Kidney capillary endothelial cell (primary cell): ENCODE measurements at regions not wholly inside any gene's neighbourhood (a gene's known extent, or its start where the extent isn't known, plus 50 kb on each side); places are given as distances from the start of the nearest gene placed in this dataset.

Source experiments
- DNase-seq: peaks from one replicate; pipeline ENCODE4 v3.0.0-alpha.2; 2018; ENCODE audit warnings: low spot score

DNA sequence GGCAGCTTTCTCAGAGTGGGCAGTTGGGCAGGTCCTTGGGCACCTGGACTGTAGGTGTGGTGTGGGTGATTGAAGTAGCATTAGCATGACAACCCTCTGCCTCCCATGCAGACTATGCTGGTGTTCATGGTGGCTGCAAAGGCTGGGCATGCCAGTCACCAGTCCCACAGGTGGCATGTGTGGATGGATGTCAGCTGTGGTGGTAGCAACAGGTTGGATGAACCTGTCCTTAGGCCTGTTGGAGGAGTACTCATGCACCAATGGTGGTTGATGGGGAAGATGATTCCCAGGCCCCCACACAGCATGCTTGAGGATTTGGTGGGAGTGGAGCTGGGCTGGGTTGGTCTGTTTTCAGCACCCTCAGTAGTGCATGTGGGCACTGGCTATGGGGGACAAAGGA is 251.1 kb downstream of the PAX1 start:
- no peak for DNase-seq

DNA sequence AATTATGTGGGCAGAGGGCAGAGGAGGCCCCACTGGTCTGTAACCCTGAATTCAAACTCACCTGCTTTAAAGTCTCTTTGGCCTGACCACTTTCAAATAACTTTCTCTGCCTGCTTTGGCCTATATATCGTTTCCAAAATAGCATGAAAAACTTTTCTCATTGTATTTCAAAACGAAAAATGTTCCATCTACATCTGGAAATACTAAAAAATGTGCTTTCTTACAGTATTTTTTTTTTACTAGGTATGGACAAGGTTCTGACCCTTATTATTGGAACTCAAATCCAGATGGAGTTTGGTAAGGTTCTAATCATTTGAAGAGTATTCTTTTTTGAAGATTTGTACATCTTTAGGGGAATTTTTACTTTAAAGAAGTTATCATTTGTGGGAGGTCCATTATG is 241.9 kb downstream of the PAX1 start:
- DNase-seq: no peak

DNA sequence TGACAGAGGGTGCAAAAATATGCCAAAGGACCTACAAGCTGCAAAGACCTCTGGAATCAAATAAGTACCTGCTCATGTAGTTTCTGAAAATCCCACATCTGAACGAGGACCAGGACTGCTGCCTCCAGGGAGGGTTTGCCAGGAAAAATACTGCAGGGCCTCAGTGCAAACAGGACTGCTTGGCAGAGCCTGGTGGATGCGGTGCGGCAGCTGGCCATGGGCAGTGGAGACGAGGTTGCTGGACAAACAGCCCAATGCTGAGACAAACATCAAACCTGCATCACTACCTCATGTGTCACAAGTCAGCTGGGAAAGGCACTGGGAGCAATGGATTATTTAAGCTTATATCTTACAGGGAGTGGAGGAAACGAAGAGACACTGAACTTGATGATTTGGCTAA is 238.8 kb downstream of the PAX1 start:
- DNase-seq: no peak

DNA sequence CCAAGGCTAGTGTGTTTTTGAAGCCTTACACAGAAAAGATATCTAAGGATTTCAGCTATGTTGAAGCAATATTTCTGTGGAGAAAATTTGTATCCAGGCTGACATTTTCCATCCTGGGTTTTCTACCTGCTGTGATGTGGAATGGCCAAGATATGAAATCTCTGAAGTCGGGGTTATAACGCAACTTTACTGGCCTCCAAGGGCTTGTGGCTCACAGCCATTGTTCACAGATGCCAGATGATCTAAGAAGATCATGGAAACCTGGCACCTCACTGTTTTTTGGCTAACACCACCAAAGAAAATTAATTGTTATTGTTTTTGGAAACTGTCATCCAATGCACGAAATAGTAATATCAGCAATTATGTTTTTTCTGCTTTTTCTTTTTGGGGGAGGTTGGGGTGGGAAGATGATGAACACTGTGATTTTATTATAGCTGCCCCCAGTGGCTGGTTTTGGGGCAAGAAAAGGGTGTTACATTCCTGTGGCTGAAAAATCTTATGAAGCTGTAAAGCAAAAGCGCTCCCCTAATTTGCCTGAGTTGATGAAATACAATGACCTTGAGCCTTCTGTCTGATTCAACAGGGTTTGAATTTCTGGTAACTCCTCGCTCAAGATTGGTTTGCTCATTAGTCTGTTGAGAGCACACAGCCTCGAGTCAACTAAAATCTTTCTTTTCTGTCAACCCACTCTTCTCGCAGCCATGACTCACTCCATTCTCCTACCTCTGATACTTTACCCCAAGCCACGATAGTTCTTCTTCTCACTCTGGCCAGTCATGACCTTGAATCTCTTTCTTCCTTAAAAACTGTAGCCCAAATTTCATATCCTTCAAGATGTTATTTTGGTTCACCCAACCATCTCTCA is 236.7 kb downstream of the PAX1 start:
- DNase-seq: no peak

DNA sequence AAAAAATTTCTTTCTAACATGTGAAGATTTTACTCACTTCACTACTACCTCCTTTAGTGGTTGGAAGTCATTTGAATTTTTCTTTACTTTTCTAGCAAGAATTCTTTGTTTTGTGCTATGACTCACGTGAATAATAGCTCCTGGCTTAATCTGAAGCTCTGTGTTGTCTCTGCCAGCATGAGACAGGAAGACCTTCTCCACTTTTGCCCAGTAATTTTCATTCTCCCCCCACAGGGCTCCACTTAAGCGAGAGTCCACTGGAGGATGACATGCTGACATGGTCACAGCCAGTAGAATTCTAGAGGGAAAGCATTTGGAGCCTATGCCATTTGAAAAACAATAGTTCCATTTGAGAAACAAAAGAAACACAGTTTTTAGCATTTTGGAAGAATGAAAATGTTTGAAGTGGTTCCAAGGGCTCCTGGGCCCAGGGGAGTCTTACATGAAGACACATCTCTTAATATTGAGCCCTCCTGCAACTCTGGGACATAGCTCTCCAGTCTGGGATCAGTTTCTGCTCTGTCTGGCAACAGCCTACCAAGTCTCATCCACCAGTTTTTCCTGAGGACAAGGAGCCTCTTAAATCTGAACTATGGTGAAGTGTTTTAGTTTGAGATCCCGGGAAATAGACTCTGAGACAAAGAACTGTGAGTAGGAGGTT is 231.4 kb downstream of the PAX1 start:
- DNase-seq: no peak

DNA sequence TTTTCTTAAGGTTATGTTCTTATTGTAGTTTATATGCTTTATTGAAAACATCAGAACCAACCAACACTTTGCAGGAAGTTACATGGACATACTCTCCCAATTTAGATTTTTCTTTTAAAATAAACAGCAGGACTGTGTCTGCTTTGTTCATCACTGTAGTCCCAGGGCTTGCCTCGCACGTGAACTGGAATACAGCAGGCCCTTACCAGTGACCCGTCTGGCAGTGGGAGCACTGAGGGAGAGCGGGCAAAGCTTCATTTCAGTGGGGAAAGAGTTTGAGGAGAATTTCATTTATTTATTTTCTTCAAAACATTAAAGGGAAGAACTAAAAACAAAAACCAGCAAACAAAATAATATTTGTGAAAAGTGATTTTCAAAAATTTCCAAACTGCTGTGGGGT is 230.8 kb downstream of the PAX1 start:
- no peak for DNase-seq

DNA sequence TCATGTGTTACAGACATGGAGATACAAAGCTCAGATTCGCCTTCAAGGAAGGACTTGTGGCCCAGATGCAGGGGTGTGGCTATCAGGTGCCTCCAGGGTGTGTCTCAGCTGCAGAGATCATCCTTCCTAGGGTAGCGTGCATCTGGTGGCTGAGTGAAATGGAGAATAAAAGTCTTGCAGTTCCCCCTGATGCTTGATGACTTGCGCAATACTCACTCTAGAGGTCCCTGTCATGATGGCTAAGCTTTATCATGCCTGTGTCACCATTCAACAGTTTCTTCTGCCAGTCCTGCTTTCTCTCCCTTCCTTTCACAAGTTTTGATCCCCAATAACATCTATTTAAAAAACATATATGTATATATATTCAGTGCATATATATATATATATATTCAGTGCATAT is 228.1 kb downstream of the PAX1 start:
- no peak for DNase-seq

DNA sequence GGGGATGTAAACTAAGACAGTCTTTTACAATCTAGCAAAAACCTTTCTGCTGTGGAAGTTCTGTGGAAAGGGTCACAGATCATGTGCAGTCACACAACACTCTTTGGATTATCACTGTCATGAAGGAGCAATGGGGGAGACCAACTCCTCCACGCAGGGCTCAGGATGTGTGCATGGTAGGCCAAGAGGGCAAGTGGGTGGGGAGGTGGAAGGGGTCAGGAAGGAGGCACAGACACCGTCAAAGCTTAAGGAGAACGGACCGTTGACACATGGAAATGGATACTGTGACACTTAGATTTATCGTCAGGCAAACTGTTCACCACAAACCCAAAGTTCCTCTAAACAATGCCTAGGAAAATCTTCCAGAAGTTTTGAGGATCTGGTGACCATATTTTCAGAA is 215.8 kb downstream of the PAX1 start:
- DNase-seq: no peak

DNA sequence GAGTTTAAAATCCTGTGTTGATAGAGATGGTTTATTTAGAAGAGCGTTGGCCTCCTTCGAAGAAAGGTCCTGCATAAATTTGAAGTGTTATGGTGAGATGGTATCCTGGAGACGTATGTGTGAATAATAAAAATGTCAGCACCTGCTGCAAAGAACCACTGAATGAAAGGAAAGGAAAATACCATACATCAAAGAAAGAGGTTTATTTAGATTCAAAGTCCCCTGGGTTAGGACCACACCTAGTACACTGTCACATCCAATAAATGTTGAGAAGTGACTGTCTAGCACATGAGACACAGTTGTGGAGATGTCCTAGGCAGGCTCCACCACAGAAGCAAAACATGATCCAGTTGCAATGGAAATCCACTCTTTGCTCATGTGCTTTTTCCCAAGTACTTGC is 214.7 kb downstream of the PAX1 start:
- DNase-seq: no peak

DNA sequence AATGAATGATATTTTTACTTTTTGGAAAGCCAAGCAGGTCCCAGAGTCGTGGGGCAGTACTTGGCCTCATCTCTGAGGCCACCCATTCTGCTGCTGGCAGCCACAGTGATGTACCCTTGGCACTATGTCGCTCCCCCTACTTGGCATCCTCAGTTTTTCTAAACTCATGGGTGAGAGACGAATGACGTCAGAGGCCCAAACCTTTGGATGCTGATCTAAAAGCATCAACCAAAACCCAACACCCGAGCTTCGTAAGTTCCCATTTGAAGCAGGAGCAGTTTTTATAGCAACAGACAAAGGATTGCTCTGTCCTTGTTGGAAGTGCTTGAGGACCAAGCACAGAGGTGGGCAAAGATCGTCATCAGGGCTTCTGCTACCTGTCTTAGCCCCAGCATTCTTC is 212.9 kb downstream of the PAX1 start:
- DNase-seq: no peak

DNA sequence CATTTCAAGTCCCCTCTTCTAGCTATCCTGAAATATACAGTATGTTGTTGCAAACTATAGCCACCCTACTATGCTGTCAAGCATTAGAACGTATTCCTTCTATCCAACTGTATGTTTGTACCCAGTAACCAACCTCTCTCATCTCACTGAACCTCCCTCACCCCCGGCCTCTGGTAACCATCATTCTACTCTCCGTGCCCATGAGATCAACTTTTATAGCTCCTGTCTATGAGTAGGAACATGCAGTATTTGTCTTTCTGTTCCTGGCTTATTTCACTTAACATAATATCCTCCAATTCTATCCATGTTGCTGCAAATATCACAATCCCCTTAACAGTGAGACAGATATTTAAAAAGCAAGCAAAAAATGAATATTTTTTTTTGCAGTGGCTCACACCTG is 196.9 kb downstream of the PAX1 start:
- DNase-seq: no peak

DNA sequence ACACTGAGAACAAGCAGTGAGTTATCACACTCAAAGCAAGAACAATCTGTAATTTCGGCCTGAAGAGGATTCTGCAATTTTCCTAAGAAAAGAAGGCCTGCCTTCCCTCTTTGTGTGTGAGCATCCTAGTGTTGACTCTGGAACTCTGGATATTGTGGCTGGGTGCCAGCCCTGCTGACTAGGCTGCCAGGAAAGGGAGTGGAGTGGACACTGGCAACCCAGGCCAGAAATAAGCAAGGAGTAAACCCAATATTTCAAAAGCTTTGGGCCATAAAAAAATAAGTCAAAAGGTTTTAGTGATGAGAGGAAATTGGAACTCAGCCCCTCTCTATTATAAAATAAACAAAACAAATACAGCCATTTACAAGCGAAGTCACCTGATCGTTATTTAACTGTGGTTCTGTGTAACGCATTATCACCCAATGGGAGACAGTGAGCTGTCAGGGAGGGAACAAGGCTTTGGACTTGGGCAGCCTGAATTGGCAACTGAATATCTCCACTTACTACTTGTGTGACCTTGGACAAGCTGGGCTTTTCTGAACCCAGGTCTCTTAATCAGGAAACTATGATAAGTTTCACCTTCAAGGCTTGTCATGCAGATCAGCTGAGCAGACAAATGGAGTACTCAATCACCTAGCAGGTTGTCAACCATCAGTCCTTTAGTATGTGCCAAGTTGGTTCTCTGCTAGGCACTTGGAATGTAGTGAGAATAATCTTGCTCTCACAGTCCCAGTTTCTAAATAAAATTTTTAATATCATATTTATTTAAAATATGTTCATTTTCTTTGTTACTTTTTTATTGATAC is 196.2 kb downstream of the PAX1 start:
- no peak for DNase-seq

DNA sequence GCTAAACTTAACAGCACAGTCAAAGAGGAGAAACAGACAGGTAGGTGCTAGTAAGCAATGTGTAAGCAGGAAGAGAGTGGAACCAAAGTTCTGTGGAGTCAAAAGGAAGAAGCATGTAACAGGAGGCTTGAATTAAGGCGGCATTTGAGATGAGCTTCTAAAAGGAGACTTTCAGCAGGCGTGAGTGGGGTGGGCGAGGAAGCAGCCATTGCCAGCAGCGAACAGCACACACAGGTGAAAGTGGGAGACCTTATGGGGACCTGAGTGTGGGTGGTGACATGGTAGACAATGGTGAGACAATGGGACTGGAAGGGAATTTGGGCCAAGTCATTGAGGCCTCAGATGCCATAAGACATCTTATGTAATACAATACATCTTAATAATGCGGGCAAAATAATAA is 195.0 kb downstream of the PAX1 start:
- DNase-seq: no peak

DNA sequence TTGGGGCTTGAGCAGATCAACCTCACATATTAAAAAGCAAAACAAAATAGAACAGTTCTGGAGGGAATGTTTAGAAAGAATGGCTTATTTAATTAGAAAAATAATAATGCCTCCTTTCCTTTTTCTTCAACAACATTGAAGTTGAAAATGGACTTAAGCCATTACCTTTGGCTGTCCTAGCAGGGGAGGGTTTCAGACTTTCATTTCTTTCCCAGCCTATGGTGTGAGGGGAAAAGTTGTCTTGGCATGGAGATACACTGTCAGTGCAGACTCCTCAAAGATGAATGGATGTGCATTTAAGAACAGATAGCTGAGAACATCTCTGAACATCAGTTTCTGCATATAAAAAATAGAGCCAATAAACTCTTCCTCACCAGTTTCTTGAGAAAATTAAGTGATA is 169.5 kb downstream of the PAX1 start:
- no peak for DNase-seq

DNA sequence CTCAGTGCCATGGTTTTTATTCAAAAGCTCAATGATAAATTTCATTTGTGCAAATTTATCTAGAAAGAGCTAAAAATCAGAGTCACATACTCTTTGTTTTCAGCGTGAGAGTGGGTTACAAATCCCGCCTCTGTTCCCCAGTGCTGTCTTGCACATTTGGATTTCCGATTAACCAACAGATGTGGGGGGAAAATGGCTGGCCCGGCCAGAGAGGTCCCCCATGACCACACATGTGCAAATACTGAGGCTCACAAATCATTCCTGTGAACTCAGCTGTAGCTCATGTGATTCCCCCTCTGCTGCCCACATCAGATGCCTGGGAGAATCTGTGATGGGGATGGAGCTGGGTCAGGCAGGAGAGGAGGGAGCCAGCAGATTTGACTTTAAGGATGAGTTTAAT is 168.7 kb downstream of the PAX1 start:
- no peak for DNase-seq

DNA sequence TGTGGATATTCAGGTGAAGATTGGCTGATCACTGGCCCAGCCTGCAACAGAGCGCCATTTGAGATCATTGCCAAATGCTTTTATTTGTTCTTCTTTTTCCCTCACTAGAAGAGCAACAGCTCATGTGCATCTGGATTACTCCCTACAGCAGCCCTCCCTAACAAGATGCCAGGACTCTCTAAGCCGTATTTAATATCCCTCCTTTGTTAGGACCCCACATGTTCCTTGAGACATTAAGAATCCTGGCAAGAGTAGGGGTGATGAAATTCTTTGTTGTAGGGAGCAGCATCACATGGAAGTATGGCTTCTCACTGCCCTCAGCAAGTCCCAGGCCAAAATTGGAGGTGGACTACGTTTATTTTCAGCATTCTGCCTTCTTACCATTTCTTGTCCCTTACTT is 167.8 kb downstream of the PAX1 start:
- DNase-seq: no peak

DNA sequence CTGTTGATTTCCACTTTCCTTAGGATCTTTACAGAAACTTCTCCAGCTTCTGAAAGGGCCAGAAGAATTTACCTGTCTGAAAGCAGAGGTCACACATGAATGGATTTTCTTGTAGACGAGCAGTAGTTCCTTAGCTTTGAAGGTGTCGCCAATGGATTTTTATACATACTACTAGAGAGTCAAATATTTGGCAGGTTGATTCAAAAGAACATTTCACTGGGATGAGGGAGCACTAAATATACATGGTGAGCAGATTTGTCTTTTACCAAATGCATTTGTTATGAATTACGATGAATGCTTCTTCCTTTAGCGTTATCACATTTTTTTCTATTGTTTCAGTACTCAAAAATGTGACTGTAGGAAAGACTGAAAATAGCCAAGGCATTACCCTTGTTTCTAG is 162.3 kb downstream of the PAX1 start:
- DNase-seq: no peak

DNA sequence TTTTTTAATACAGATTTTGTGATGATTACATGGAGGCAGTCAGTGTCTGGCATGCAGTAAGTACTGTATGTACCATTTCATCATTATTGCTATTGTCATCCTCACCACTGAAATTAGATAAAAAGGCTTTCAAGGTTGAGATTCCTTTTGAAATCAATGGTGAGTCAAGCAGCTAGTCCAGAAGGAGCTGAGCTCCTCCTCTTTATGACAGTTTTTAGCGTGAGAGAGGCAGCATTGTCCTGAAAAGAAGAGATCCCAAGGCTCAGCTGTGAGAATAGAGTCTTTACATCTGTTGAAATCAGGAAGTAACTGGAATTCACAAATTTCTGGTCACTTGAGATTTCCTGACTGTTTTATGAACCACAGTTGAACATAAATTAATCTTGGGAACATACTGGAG is 161.9 kb downstream of the PAX1 start:
- DNase-seq: no peak

DNA sequence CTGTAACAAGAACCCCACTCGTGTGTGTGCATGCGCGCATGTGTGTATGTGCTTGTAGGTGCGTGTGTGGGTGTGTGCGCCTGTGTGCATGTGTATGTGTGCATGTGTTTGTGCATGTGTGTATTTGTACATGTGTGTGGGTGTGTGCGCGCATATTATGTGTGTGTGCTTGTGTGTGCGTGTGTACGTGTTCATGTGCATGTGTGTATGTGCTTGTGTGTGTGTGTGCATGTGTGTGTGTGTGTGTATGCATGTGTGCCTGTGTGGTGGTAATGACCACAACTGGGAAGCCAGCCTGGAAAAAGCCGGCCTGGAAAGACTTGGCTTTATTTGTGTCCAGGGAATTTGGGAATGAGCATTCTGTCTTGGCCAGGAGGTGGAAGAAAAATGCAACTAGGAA is 157.5 kb downstream of the PAX1 start:
- DNase-seq: no peak

DNA sequence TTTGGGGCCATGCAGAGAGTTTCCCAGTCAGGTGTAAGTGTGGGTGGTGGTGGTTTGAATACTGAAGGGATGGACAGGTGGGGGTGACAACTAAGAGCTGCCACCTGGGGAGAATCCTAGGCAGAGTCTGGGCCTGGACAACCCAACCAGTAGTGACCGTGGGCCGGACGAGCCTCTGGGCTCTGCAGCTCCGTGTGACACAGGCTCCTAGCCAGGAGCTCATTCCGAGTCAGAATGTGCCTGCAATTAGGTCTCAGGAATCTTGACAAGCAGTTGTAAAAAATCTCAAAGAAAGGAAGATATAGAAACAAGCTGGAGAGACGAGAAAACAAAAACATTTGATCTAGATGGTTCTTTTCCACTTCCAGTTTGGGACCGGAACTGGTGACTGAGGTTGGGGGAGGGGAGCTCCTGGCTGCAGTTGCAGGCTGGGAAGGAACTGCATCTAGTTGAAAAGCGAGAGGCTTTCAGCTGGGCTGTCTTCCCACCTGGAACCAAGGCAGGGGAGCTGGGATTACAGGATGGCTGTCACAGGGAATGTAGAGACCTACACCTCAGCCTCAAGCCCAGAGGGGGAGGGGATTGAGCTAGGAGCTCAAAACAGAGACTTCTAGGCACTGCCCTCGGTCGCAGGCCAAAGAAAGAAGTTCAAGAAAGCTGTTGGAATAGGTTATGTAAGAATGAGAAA is 156.9 kb downstream of the PAX1 start:
- DNase-seq: no peak

DNA sequence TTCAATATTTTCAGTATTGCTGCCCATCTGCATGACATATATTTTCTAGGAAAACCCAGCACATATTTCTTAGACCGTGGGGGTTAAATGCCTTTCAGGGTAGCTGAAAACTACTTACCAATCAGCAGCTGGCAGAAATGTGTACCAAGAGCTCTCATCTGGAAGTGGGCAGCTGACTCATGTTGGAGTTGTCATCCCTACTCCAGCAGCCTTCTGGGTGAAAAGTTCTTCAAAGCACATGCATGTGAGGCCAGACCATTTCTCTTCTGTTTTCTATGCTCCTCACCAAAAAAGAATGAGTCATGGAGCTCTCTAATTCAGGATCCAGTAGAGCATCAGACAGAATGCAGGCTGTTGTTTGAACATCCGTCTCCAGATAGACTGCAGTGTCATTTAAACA is 135.5 kb downstream of the PAX1 start:
- no peak for DNase-seq

DNA sequence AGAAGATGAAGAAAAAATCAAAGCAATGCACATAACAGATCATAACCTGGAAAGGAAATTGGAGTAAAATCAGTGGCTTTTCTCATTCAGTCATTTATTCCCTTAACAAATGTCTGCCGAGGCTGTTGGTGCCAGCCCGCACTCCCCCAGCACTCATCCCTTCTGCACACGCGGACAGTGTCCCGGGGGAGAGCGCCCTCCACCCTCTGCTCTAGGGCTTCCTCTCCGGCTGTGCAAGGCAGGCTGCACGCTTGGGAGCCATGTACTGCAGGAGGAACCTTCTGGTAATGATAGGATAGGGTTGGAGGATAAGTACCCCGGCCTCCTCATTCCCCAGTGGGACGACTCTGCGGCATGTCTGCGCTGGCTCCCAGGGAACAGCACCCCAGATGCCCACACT is 134.5 kb downstream of the PAX1 start:
- no peak for DNase-seq

DNA sequence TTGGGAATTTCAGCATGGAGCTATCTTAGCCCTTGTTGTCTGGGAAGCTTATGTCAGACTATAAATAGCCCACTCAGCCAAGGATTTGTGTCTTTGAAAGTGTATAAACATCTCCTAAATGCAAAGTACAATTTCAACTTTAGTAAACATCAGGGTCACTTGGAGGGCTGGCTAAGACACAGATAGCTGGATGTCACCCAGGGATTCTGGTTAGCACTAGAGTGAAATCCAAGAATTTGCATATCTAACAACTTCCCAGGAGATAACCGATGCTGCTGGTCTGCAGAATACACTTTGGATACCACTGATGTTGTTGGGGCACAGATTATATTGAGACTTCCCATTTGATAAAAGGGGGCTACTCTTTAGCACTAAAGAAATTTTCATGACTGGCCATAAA is 130.9 kb downstream of the PAX1 start:
- DNase-seq: no peak
